Suppressor macrophage treated with lipopolysaccharide for 4 hours (primary cell): ENCODE measurements at regions not wholly inside any gene's neighbourhood (a gene's known extent, or its start where the extent isn't known, plus 50 kb on each side); places are given as distances from the start of the nearest gene placed in this dataset.

Experiments
- DNase-seq: peaks from one replicate; pipeline ENCODE4 v3.0.0-alpha.2; 2020

GRCh38 chr13:109509154-109509900, 277.1 kb downstream of the IRS2 start:
- no peak for DNase-seq

GRCh38 chr13:109500146-109500773, 286.1 kb downstream of the IRS2 start:
- no peak for DNase-seq

- no peak for DNase-seq
Observed at GRCh38 chr13:109497917-109498316, 288.5 kb downstream of the IRS2 start.

GRCh38 chr13:109496216-109496615, 290.2 kb downstream of the IRS2 start:
- DNase-seq = no peak

GRCh38 chr13:109494925-109495369, 291.4 kb downstream of the IRS2 start:
- DNase-seq = no peak

GRCh38 chr13:109485136-109485794, 301.1 kb downstream of the IRS2 start:
- DNase-seq = no peak

- peak; percentile 3 for DNase-seq
Observed at GRCh38 chr13:109483284-109483683, 303.1 kb downstream of the IRS2 start.

GRCh38 chr13:109481040-109481439, 305.3 kb downstream of the IRS2 start:
- peak; percentile 46 for DNase-seq

- peak; percentile 55 for DNase-seq
Observed at GRCh38 chr13:109480011-109480955, 306.1 kb downstream of the IRS2 start.

GRCh38 chr13:109479534-109479933, 306.8 kb downstream of the IRS2 start:
- no peak for DNase-seq

- no peak for DNase-seq
Observed at GRCh38 chr13:109476001-109476400, 310.4 kb downstream of the IRS2 start.

- DNase-seq = no peak
Observed at GRCh38 chr13:109468123-109468522, 318.3 kb downstream of the IRS2 start.

- no peak for DNase-seq
Observed at GRCh38 chr13:109465148-109465547, 321.2 kb downstream of the IRS2 start.

- DNase-seq = no peak
Observed at GRCh38 chr13:109454167-109454917, 332.0 kb downstream of the IRS2 start.

GRCh38 chr13:109451726-109452125, 334.7 kb downstream of the IRS2 start:
- DNase-seq = no peak

- DNase-seq = no peak
Observed at GRCh38 chr13:109448629-109449028, 337.8 kb downstream of the IRS2 start.

- DNase-seq = no peak
Observed at GRCh38 chr13:109447667-109448066, 338.7 kb downstream of the IRS2 start.

GRCh38 chr13:109440320-109440719, 346.1 kb downstream of the IRS2 start:
- DNase-seq = no peak

GRCh38 chr13:109439813-109440212, 346.6 kb downstream of the IRS2 start:
- DNase-seq = no peak

- DNase-seq = no peak
Observed at GRCh38 chr13:109436841-109437240, 349.5 kb downstream of the IRS2 start.

GRCh38 chr13:109436055-109436622, 350.2 kb downstream of the IRS2 start:
- DNase-seq = no peak

GRCh38 chr13:109431217-109431616, 355.2 kb downstream of the IRS2 start:
- DNase-seq = no peak
